Memory B cell (primary cell): ENCODE measurements at regions not wholly inside any gene's neighbourhood (a gene's known extent, or its start where the extent isn't known, plus 50 kb on each side); places are given as distances from the start of the nearest gene placed in this dataset.
"Not testable (repeated sequence)": the region's sequence is repeated elsewhere in the genome, so short reads cannot be mapped to it uniquely, and the experiment has no call there.

Source experiments
- ATAC-seq: fragments of 150-1000 bp; cut with Tn5 transposase; 2 replicates; pipeline ENCODE4 v1.10.0; 2021; ENCODE audit warnings: low read depth, mild to moderate bottlenecking, moderate library complexity
- DNase-seq, 2 donors: peaks; one replicate each; pipeline ENCODE4 v3.0.0; 2022; ENCODE audit warnings: low spot score in 2 of 2
- H3K27ac Mint-ChIP-seq: one replicate; pipeline ENCODE4 v1.8.0; 2022; ENCODE audit warnings: mild to moderate bottlenecking, moderate library complexity, mixed read lengths
- H3K27me3 Mint-ChIP-seq: one replicate; pipeline ENCODE4 v1.8.0; 2022; ENCODE audit warnings: mixed read lengths
- H3K36me3 Mint-ChIP-seq: one replicate; pipeline ENCODE4 v1.8.0; 2022; ENCODE audit warnings: mild to moderate bottlenecking, mixed read lengths
- H3K4me1 Mint-ChIP-seq: one replicate; pipeline ENCODE4 v1.8.0; 2022; ENCODE audit warnings: mixed read lengths
- H3K4me3 Mint-ChIP-seq: one replicate; pipeline ENCODE4 v1.8.0; 2022; ENCODE audit warnings: mild to moderate bottlenecking, moderate library complexity, mixed read lengths
- H3K9me3 Mint-ChIP-seq: one replicate; pipeline ENCODE4 v1.8.0; 2022; ENCODE audit warnings: mixed read lengths

GRCh38 chr2:142581491-142581890 is 296.0 kb upstream of the KYNU start:
- Mint-ChIP-seq H3K27me3 (peaks cover 2% of the 10 kb centered on the region), H3K27ac (no peak overlapping the region), H3K9me3 (no peaks in the 10 kb centered on the region), H3K4me1 (peaks cover 8% of the 10 kb centered on the region), H3K4me3 (no peak overlapping the region), H3K36me3 (no peaks in the 10 kb centered on the region)
- no peak for ATAC-seq
- no peak for DNase-seq

GRCh38 chr2:142580691-142581090 is 296.8 kb upstream of the KYNU start:
- DNase-seq: no peak
- H3K4me3 Mint-ChIP-seq: no peak overlapping the region

GRCh38 chr2:142575561-142575960 is 301.9 kb upstream of the KYNU start:
- DNase-seq: no peak
- no peak overlapping the region for H3K27ac Mint-ChIP-seq
- no peak overlapping the region for H3K4me3 Mint-ChIP-seq
- no peaks in the 10 kb centered on the region for H3K4me1 Mint-ChIP-seq
- H3K36me3 Mint-ChIP-seq: no peaks in the 10 kb centered on the region
- peaks cover 8% of the 10 kb centered on the region for H3K27me3 Mint-ChIP-seq
- ATAC-seq: no peak
- no peaks in the 10 kb centered on the region for H3K9me3 Mint-ChIP-seq

More at GRCh38 chr2:142580691-142581090, 296.8 kb upstream of the KYNU start:
- H3K9me3 Mint-ChIP-seq: no peaks in the 10 kb centered on the region
- H3K4me1 Mint-ChIP-seq: peaks cover 3% of the 10 kb centered on the region
- H3K36me3 Mint-ChIP-seq: no peaks in the 10 kb centered on the region
- H3K27ac Mint-ChIP-seq: no peak overlapping the region
- ATAC-seq: no peak
- H3K27me3 Mint-ChIP-seq: peaks cover 2% of the 10 kb centered on the region

GRCh38 chr2:142574388-142574787 is 303.1 kb upstream of the KYNU start:
- H3K36me3 Mint-ChIP-seq: no peaks in the 10 kb centered on the region
- H3K4me3 Mint-ChIP-seq: no peak overlapping the region
- DNase-seq: no peak
- H3K27ac Mint-ChIP-seq: no peak overlapping the region
- ATAC-seq: no peak
- H3K9me3 Mint-ChIP-seq: no peaks in the 10 kb centered on the region
- peaks cover 8% of the 10 kb centered on the region for H3K27me3 Mint-ChIP-seq
- no peaks in the 10 kb centered on the region for H3K4me1 Mint-ChIP-seq

GRCh38 chr2:142572346-142573132 is 304.9 kb upstream of the KYNU start:
- no peak for ATAC-seq

GRCh38 chr2:142571934-142572333 is 305.5 kb upstream of the KYNU start:
- no peaks in the 10 kb centered on the region for H3K36me3 Mint-ChIP-seq
- peaks cover 6% of the 10 kb centered on the region for H3K27me3 Mint-ChIP-seq
- H3K4me3 Mint-ChIP-seq: no peak overlapping the region
- no peaks in the 10 kb centered on the region for H3K9me3 Mint-ChIP-seq
- ATAC-seq: no peak
- DNase-seq: no peak
- no peaks in the 10 kb centered on the region for H3K4me1 Mint-ChIP-seq
- no peak overlapping the region for H3K27ac Mint-ChIP-seq

More at GRCh38 chr2:142572346-142573132, 304.9 kb upstream of the KYNU start:
- H3K9me3 Mint-ChIP-seq: no peaks in the 10 kb centered on the region
- H3K36me3 Mint-ChIP-seq: no peaks in the 10 kb centered on the region
- H3K27ac Mint-ChIP-seq: no peak overlapping the region
- no peaks in the 10 kb centered on the region for H3K4me1 Mint-ChIP-seq
- H3K27me3 Mint-ChIP-seq: peaks cover 6% of the 10 kb centered on the region
- no peak overlapping the region for H3K4me3 Mint-ChIP-seq
- DNase-seq: no peak

GRCh38 chr2:142562900-142563299 is 314.6 kb upstream of the KYNU start:
- Mint-ChIP-seq H3K4me3 (no peak overlapping the region), H3K9me3 (no peaks in the 10 kb centered on the region), H3K4me1 (no peaks in the 10 kb centered on the region), H3K27me3 (peaks cover 2% of the 10 kb centered on the region), H3K36me3 (no peaks in the 10 kb centered on the region), H3K27ac (no peak overlapping the region)
- ATAC-seq: no peak
- DNase-seq: no peak

GRCh38 chr2:142561656-142562055 is 315.8 kb upstream of the KYNU start:
- peaks cover 2% of the 10 kb centered on the region for H3K27me3 Mint-ChIP-seq
- H3K4me3 Mint-ChIP-seq: no peak overlapping the region
- H3K36me3 Mint-ChIP-seq: no peaks in the 10 kb centered on the region
- H3K9me3 Mint-ChIP-seq: no peaks in the 10 kb centered on the region
- H3K4me1 Mint-ChIP-seq: no peaks in the 10 kb centered on the region
- ATAC-seq: no peak
- no peak for DNase-seq
- H3K27ac Mint-ChIP-seq: no peak overlapping the region

- H3K4me3 Mint-ChIP-seq: no peak overlapping the region
- no peaks in the 10 kb centered on the region for H3K4me1 Mint-ChIP-seq
- peaks cover 3% of the 10 kb centered on the region for H3K27me3 Mint-ChIP-seq
- no peaks in the 10 kb centered on the region for H3K36me3 Mint-ChIP-seq
- ATAC-seq: no peak
- no peak for DNase-seq
- H3K27ac Mint-ChIP-seq: no peak overlapping the region
- no peaks in the 10 kb centered on the region for H3K9me3 Mint-ChIP-seq
These were observed 320.1 kb upstream of the KYNU start for GRCh38 chr2:142557391-142557790.

GRCh38 chr2:142545999-142546398 is 331.5 kb upstream of the KYNU start:
- not testable (repeated sequence) for H3K27me3 Mint-ChIP-seq, H3K4me1 Mint-ChIP-seq, H3K9me3 Mint-ChIP-seq, H3K4me3 Mint-ChIP-seq, H3K27ac Mint-ChIP-seq, ATAC-seq, H3K36me3 Mint-ChIP-seq, DNase-seq

- H3K36me3 Mint-ChIP-seq: peaks cover 1% of the 10 kb centered on the region
- no peak overlapping the region for H3K4me3 Mint-ChIP-seq
- peaks cover 5% of the 10 kb centered on the region for H3K9me3 Mint-ChIP-seq
- DNase-seq: no peak
- peaks cover 2% of the 10 kb centered on the region for H3K27me3 Mint-ChIP-seq
- H3K27ac Mint-ChIP-seq: no peak overlapping the region
- no peaks in the 10 kb centered on the region for H3K4me1 Mint-ChIP-seq
- no peak for ATAC-seq
These were observed 332.4 kb upstream of the KYNU start for GRCh38 chr2:142545036-142545435.

GRCh38 chr2:142544173-142544572 is 333.3 kb upstream of the KYNU start:
- no peak for ATAC-seq
- no peak for DNase-seq
- Mint-ChIP-seq H3K36me3 (no peaks in the 10 kb centered on the region), H3K27ac (no peak overlapping the region), H3K4me3 (no peak overlapping the region), H3K9me3 (peaks cover 5% of the 10 kb centered on the region), H3K27me3 (peaks cover 2% of the 10 kb centered on the region), H3K4me1 (no peaks in the 10 kb centered on the region)

GRCh38 chr2:142542431-142542910 is 335.0 kb upstream of the KYNU start:
- no peak overlapping the region for H3K4me3 Mint-ChIP-seq
- H3K9me3 Mint-ChIP-seq: peaks cover 2% of the 10 kb centered on the region
- no peaks in the 10 kb centered on the region for H3K4me1 Mint-ChIP-seq
- ATAC-seq (no peak), DNase-seq (no peak)
- no peaks in the 10 kb centered on the region for H3K27me3 Mint-ChIP-seq
- H3K27ac Mint-ChIP-seq: no peak overlapping the region
- H3K36me3 Mint-ChIP-seq: no peaks in the 10 kb centered on the region

- H3K27me3 Mint-ChIP-seq: no peaks in the 10 kb centered on the region
- no peak for DNase-seq
- H3K4me1 Mint-ChIP-seq: no peaks in the 10 kb centered on the region
- no peaks in the 10 kb centered on the region for H3K9me3 Mint-ChIP-seq
- no peak overlapping the region for H3K4me3 Mint-ChIP-seq
- H3K27ac Mint-ChIP-seq: no peak overlapping the region
- ATAC-seq: no peak
- no peaks in the 10 kb centered on the region for H3K36me3 Mint-ChIP-seq
These were observed 340.5 kb upstream of the KYNU start for GRCh38 chr2:142536966-142537365.

- H3K27me3 Mint-ChIP-seq: no peaks in the 10 kb centered on the region
- no peaks in the 10 kb centered on the region for H3K9me3 Mint-ChIP-seq
- no peak overlapping the region for H3K27ac Mint-ChIP-seq
- no peaks in the 10 kb centered on the region for H3K36me3 Mint-ChIP-seq
- DNase-seq: no peak
- no peak for ATAC-seq
- H3K4me1 Mint-ChIP-seq: no peaks in the 10 kb centered on the region
- no peak overlapping the region for H3K4me3 Mint-ChIP-seq
These were observed 341.0 kb upstream of the KYNU start for GRCh38 chr2:142536492-142536891.
